AG09319 (cell line): ENCODE measurements at regions not wholly inside any gene's neighbourhood (a gene's known extent, or its start where the extent isn't known, plus 50 kb on each side); places are given as distances from the start of the nearest gene placed in this dataset.

Source experiments
- DNase-seq: peaks from one replicate; pipeline ENCODE4 v3.0.0-alpha.2; 2010; ENCODE audit warnings: low read depth; ENCODE audit errors: extremely low read depth
- CTCF ChIP-seq: IDR thresholded peaks from 2 replicates; pipeline ENCODE4 v1.5.1; 2011; ENCODE audit warnings: low read depth, mild to moderate bottlenecking, inconsistent platforms, low read length, moderate library complexity

GRCh38 chr3:144775551-144775950 lies 803.9 kb downstream of the DIPK2A start:
- no peak for TF ChIP-seq CTCF
- no peak for DNase-seq

- TF ChIP-seq CTCF: no peak
- no peak for DNase-seq
Measured at GRCh38 chr3:144777906-144778305, 806.3 kb downstream of the DIPK2A start.

GRCh38 chr3:144791034-144791433 lies 819.4 kb downstream of the DIPK2A start:
- TF ChIP-seq CTCF: no peak
- DNase-seq: no peak

- DNase-seq: no peak
- no peak for TF ChIP-seq CTCF
Measured at GRCh38 chr3:144801890-144802289, 830.3 kb downstream of the DIPK2A start.

- no peak for DNase-seq
- TF ChIP-seq CTCF: no peak
Measured at GRCh38 chr3:144809380-144809779, 837.8 kb downstream of the DIPK2A start.

GRCh38 chr3:144810160-144810559 lies 838.5 kb downstream of the DIPK2A start:
- no peak for DNase-seq
- no peak for TF ChIP-seq CTCF

- TF ChIP-seq CTCF: no peak
- DNase-seq: no peak
Measured at GRCh38 chr3:144815655-144816054, 844.0 kb downstream of the DIPK2A start.

GRCh38 chr3:144816323-144816722 lies 844.7 kb downstream of the DIPK2A start:
- DNase-seq: no peak
- TF ChIP-seq CTCF: no peak
